ENCODE measurements at regions not wholly inside any gene's neighbourhood (a gene's known extent, or its start where the extent isn't known, plus 50 kb on each side); places are given as distances from the start of the nearest gene placed in this dataset.

DNA sequence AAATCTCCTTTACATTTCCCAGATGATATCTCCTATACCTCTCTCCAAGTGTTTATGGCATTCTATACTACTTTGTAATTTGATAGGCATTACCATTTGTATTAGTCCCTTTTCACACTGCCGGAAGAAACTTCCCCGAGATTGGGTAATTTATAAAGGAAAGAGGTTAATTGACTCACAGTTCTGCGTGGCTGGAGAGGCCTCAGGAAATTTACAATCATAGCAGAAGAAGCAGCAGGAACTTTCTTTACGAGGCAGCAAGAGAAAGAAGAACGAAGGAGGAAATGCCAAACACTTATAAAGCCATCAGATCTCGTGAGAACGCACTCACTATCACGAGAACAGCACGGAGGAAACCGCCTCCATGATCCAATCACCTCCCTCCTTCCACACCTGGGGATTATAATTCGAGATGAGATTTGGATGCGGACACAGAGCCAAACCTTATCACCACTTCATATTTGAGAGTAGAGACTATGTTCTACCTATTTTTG, 1194.6 kb downstream of the SORCS1 start:
- H3K27ac Mint-ChIP-seq = no peak overlapping the region
- peaks cover 2% of the 10 kb centered on the region for H3K9me3 Mint-ChIP-seq
- no peak overlapping the region for H3K4me3 Mint-ChIP-seq
- DNase-seq (ENCODE audit: low spot score) (no peak), ATAC-seq (no peak)
- no peaks in the 10 kb centered on the region for H3K27me3 Mint-ChIP-seq
- H3K36me3 Mint-ChIP-seq = no peaks in the 10 kb centered on the region
- no peaks in the 10 kb centered on the region for H3K4me1 Mint-ChIP-seq (ENCODE audit: low read depth in 2 of 2)

DNA sequence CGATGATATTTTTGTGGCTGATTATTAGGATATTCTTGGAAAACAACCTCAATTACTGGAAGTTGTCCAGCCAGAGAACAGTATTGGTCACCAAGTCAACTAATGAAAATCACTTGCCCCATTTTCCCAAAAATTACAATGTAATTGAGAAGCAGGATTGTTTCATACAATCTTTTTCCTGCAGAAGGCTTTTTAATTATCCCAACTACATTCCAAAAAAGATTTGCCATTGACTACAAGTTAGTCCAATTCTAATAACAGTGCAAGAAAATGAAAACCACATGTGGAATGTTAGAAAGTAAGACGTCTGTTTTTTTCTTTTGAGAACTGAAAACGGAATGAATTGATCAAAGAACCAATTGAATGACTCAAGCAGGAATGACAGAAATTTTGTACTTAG, 1195.8 kb downstream of the SORCS1 start:
- no peaks in the 10 kb centered on the region for H3K27me3 Mint-ChIP-seq
- H3K9me3 Mint-ChIP-seq = peaks cover 7% of the 10 kb centered on the region
- no peaks in the 10 kb centered on the region for H3K36me3 Mint-ChIP-seq
- H3K4me1 Mint-ChIP-seq (ENCODE audit: low read depth in 2 of 2) = no peaks in the 10 kb centered on the region
- no peak overlapping the region for H3K4me3 Mint-ChIP-seq
- no peak overlapping the region for H3K27ac Mint-ChIP-seq
- ATAC-seq = no peak
- DNase-seq (ENCODE audit: low spot score) = no peak

DNA sequence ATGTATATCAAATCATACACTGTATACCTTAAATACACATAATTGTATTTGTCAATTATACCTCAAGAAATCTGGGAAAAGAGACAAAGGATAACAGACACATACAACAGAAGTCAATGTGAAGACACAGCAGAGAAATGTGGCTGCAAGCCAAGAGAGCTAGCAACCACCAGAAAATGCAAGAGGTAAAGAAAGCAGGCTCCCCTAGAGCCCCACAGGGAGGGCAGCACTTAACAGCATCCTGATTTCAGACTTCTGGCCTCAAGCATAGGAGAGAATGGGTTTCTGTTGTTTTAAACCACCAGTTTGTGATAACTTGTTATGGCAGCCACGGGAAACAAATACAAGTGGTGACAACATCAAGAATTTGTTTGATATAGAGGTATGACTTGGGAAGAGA, 1197.2 kb downstream of the SORCS1 start:
- Mint-ChIP-seq H3K27ac (no peak overlapping the region), H3K27me3 (no peaks in the 10 kb centered on the region), H3K4me1 (ENCODE audit: low read depth in 2 of 2) (no peaks in the 10 kb centered on the region), H3K9me3 (peaks cover 10% of the 10 kb centered on the region), H3K36me3 (no peaks in the 10 kb centered on the region), H3K4me3 (no peak overlapping the region)
- DNase-seq (ENCODE audit: low spot score) = no peak
- ATAC-seq = no peak

DNA sequence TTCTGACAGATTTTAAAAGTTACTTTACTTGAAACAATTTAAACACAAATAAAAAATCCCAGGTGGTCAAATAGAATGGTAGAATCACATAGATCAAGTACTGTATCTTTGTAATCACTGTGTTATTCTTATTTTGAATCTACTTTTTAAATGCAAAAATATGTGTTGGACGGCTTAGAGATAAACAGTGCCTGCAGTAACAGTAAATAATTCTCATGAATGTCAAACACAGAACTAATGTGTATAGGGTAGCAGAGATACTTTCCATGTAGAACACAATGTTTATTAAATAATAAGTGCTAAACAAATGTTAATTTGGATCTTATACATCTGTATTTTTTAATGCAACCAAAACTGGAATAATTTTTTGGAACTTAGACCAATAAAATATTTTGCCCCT, 1199.4 kb downstream of the SORCS1 start:
- peaks cover 11% of the 10 kb centered on the region for H3K9me3 Mint-ChIP-seq
- ATAC-seq = no peak
- H3K36me3 Mint-ChIP-seq = no peaks in the 10 kb centered on the region
- H3K4me1 Mint-ChIP-seq (ENCODE audit: low read depth in 2 of 2) = no peaks in the 10 kb centered on the region
- H3K4me3 Mint-ChIP-seq = no peak overlapping the region
- no peak for DNase-seq (ENCODE audit: low spot score)
- H3K27ac Mint-ChIP-seq = no peak overlapping the region
- no peaks in the 10 kb centered on the region for H3K27me3 Mint-ChIP-seq

DNA sequence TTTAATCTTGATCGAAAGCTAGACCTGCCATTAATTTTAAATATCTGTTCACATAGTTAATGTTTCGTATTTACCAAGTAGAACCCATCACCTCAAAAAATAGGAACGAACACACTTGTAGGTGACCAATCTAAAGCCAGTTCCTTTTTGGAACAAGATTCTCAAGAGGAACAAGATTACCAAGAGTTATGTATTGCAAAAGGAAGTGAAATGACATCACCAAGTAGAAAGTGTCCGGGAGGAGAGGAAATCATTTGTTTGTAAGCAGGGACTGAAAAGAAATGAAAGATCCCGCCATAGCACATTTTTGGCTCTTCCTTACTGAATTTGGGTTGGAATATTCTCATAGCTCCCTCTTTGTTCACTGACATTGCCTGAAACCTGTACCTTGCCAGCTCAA, 1200.5 kb downstream of the SORCS1 start:
- H3K4me3 Mint-ChIP-seq = no peak overlapping the region
- H3K4me1 Mint-ChIP-seq (ENCODE audit: low read depth in 2 of 2) = no peaks in the 10 kb centered on the region
- DNase-seq (ENCODE audit: low spot score) (no peak), ATAC-seq (no peak)
- H3K9me3 Mint-ChIP-seq = peaks cover 15% of the 10 kb centered on the region
- H3K27ac Mint-ChIP-seq = no peak overlapping the region
- H3K27me3 Mint-ChIP-seq = no peaks in the 10 kb centered on the region
- no peaks in the 10 kb centered on the region for H3K36me3 Mint-ChIP-seq

DNA sequence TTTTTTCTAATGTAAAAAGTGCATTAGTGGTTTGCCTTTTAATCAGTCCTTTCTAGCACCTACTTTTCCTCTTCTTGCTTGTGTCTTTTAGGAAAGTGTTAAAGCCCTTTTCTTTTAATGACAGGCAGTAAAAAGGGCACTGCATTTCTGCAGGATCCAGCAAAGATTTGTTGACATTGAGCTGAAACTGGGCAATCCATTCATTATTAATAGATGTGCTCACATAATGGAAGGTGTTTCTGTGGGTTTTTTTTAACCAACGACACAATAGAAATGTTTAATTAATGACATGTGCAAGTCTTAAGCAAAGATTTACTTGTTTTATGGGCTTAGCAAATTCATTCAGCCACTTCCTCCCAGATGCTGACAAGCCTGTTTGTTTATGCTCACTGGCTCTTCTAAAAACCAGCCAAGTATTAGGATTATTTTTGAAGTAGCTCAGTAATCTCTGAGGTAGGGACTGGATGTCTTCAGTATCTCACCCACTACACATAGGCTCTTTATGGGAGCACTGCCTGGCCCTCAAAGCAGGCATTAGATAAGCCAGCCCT, 1201.1 kb downstream of the SORCS1 start:
- Mint-ChIP-seq H3K27ac (no peak overlapping the region), H3K27me3 (no peaks in the 10 kb centered on the region), H3K9me3 (peaks cover 15% of the 10 kb centered on the region), H3K36me3 (no peaks in the 10 kb centered on the region), H3K4me1 (ENCODE audit: low read depth in 2 of 2) (no peaks in the 10 kb centered on the region), H3K4me3 (no peak overlapping the region)
- no peak for ATAC-seq
- no peak for DNase-seq (ENCODE audit: low spot score)

DNA sequence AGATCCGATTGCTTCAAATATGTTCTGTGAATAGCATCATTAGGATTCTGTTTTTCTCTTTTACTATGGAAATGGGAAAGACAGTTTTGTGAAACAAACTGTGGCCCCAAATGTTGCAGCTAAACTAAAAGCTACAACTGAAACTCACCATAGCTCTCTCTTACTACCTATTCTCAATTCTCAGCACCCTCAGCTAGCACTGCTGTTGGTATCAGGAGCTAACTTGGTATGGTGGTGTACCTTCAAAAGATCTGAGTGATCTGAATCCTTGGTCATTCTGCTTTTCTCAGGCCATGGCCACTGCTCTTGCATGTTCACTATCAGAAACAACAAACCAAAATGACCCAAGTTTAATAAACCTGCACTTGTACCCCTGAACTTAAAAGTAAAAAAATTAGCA, 1208.0 kb downstream of the SORCS1 start:
- Mint-ChIP-seq H3K9me3 (peaks cover 12% of the 10 kb centered on the region), H3K27me3 (no peaks in the 10 kb centered on the region), H3K36me3 (no peaks in the 10 kb centered on the region), H3K4me3 (no peak overlapping the region), H3K27ac (no peak overlapping the region), H3K4me1 (ENCODE audit: low read depth in 2 of 2) (no peaks in the 10 kb centered on the region)
- ATAC-seq (no peak), DNase-seq (ENCODE audit: low spot score) (no peak)

DNA sequence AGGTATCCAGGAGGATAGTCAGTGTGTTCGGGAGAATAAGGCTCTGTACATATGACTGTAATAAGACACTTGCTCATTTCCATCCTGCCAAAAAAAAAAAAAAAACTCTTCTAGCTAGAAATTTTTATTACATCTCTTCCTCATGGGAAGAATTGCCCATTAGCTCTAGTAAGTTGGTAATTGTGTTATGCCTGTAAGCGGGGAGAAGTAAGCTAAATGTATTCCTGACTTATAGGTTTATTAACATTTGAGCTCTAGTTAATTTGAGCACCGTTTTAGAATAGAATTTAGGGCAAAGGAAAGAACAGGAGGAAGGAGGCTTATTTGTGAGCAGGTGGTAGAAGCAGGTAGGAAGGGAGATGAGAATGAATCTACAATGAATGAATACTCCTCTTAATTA, 1210.6 kb downstream of the SORCS1 start:
- no peak for ATAC-seq
- no peak overlapping the region for H3K27ac Mint-ChIP-seq
- peaks cover 9% of the 10 kb centered on the region for H3K9me3 Mint-ChIP-seq
- H3K36me3 Mint-ChIP-seq = no peaks in the 10 kb centered on the region
- H3K4me1 Mint-ChIP-seq (ENCODE audit: low read depth in 2 of 2) = no peaks in the 10 kb centered on the region
- no peak for DNase-seq (ENCODE audit: low spot score)
- no peak overlapping the region for H3K4me3 Mint-ChIP-seq
- no peaks in the 10 kb centered on the region for H3K27me3 Mint-ChIP-seq

DNA sequence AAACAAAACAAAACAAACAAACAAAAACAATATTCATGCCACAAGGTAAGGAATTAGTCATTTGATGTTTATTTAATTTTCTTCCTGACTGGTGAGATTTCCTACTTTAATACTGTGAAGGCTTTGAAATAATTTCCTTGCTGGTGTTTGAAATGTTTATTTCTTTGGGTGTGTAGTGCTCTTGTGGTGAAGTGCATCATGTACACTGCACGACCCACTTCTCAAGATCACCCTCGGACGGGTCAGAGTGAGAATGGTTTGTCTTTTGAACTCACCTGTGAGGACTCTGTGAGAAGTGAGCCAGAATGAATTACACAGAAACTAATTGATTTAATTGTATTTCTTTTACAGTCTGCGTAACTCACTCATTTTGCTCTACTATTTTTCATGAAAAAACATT, 1211.5 kb downstream of the SORCS1 start:
- H3K36me3 Mint-ChIP-seq = no peaks in the 10 kb centered on the region
- H3K27me3 Mint-ChIP-seq = no peaks in the 10 kb centered on the region
- ATAC-seq = no peak
- no peaks in the 10 kb centered on the region for H3K4me1 Mint-ChIP-seq (ENCODE audit: low read depth in 2 of 2)
- H3K27ac Mint-ChIP-seq = no peak overlapping the region
- no peak overlapping the region for H3K4me3 Mint-ChIP-seq
- H3K9me3 Mint-ChIP-seq = peaks cover 9% of the 10 kb centered on the region
- DNase-seq (ENCODE audit: low spot score) = no peak

DNA sequence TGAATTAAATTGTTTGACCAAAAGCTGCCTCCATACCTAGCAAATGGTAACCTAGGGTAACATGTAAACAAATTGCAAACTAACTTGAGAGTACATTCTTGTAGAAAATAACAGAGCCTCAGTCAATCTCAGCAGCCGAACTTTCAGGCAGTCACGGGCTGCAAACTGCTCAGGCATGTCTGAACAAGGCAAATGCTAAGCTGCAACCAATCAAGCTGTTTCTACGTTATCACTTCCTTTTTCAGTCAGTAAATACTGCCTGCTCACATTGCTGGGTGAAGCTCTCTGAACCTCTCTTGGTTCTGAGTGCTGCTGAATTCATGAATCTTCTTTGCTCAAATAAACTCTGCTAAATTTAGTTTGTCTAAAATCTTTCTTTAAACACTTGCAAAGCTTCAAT, 1212.4 kb downstream of the SORCS1 start:
- ATAC-seq (no peak), DNase-seq (ENCODE audit: low spot score) (no peak)
- H3K4me3 Mint-ChIP-seq = no peak overlapping the region
- no peaks in the 10 kb centered on the region for H3K36me3 Mint-ChIP-seq
- H3K4me1 Mint-ChIP-seq (ENCODE audit: low read depth in 2 of 2) = no peaks in the 10 kb centered on the region
- peaks cover 9% of the 10 kb centered on the region for H3K9me3 Mint-ChIP-seq
- no peak overlapping the region for H3K27ac Mint-ChIP-seq
- H3K27me3 Mint-ChIP-seq = no peaks in the 10 kb centered on the region

DNA sequence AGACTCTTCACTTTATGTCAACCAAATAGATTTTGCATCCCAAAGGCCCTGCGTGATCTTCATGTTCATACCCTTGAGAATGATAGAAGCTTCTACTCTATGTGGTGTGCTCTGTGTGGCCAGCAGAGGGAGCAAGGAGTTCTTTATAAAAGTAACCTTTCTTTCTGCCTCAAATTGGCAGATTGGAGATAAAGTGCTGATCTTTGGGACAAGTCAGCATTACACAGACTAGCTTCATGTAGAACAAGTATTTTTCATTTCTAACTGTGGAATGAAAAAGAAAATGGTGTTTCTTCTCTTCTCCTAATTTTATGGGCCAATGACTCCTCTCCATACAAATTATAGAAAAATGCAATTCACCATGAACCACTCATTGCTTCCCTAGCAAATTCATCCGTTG, 1214.1 kb downstream of the SORCS1 start:
- Mint-ChIP-seq H3K27me3 (no peaks in the 10 kb centered on the region), H3K36me3 (no peaks in the 10 kb centered on the region), H3K4me1 (ENCODE audit: low read depth in 2 of 2) (no peaks in the 10 kb centered on the region), H3K9me3 (peaks cover 4% of the 10 kb centered on the region), H3K4me3 (no peak overlapping the region), H3K27ac (no peak overlapping the region)
- DNase-seq (ENCODE audit: low spot score) (no peak), ATAC-seq (no peak)

DNA sequence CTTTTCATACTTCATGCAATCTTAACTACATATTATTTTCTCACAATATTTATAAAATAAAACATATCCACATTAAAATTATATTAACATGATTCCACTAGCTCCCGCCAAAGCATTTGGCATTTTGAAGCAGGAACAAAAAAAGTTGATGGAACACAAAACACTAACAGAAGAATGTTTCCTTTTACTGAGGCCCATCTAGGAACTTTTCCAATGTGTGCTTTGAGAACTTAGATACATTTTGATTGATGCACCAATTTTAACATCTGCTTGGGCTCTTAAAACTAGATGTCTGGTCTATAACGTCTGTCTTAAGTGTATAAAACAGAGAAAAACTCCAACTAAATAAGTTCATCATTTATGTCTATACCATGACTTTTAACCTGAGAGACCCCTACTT, 1214.8 kb downstream of the SORCS1 start:
- no peaks in the 10 kb centered on the region for H3K36me3 Mint-ChIP-seq
- no peak for DNase-seq (ENCODE audit: low spot score)
- no peak for ATAC-seq
- H3K27me3 Mint-ChIP-seq = no peaks in the 10 kb centered on the region
- H3K9me3 Mint-ChIP-seq = peaks cover 4% of the 10 kb centered on the region
- no peak overlapping the region for H3K4me3 Mint-ChIP-seq
- no peak overlapping the region for H3K27ac Mint-ChIP-seq
- no peaks in the 10 kb centered on the region for H3K4me1 Mint-ChIP-seq (ENCODE audit: low read depth in 2 of 2)

DNA sequence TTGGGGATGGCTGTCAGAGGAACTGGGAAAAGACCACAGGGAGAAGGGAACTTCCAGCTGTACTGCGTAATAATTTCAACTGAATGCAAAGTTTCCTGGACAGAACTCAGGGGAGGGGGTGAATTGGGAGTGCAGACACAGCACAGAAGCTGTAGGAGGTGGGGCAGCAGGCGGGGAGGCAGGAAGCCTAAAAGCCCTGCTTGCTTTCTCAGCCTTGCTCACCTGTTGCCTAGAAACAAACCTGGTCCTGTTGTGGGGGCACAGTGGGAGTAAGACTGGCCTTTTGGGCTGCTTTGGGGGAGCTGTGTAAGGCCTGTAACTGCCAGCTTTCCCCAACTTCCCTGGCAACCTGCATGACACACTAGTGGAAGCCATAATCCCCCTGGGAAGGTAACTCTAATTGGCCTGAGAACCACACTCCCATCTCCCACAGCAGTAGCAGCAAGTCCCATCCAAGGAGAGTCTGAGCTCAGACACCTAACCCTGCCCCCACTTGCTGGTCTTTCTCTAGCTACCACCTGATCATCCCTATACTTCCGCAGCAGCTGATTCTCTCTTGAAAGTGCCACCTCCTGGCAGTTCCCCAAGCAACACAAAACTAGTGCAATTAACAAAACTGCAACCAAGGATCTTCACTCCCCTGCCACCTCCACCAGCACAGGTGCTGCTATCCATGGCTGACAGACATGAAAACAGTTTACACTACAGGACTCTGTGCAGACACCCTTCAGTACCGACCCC, 1239.3 kb downstream of the SORCS1 start:
- H3K4me3 Mint-ChIP-seq = no peak overlapping the region
- no peak for ATAC-seq
- no peak for DNase-seq (ENCODE audit: low spot score)
- H3K36me3 Mint-ChIP-seq = peaks cover 6% of the 10 kb centered on the region
- no peaks in the 10 kb centered on the region for H3K4me1 Mint-ChIP-seq (ENCODE audit: low read depth in 2 of 2)
- no peak overlapping the region for H3K27ac Mint-ChIP-seq
- no peaks in the 10 kb centered on the region for H3K27me3 Mint-ChIP-seq
- H3K9me3 Mint-ChIP-seq = peaks cover 29% of the 10 kb centered on the region

DNA sequence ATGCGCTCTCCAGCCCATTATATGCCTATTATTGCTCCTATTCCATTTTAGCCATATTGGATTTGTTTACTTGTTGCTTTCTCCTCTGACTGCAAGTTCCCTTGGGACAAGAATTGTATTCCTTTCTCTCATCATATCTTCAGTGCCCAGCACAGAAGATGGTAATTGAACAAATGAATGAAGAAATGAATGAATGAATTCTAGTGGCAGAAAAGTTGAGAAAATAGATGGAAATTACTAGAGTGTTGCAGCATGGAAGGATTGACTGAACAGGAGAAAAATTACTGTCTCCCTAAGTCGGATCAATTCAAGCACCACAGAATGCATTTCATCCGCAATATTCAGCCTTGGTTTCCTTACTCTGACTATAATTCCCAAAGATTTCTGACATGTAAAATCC, 1243.2 kb downstream of the SORCS1 start:
- no peak overlapping the region for H3K27ac Mint-ChIP-seq
- ATAC-seq (no peak), DNase-seq (ENCODE audit: low spot score) (no peak)
- H3K4me1 Mint-ChIP-seq (ENCODE audit: low read depth in 2 of 2) = no peaks in the 10 kb centered on the region
- peaks cover 30% of the 10 kb centered on the region for H3K9me3 Mint-ChIP-seq
- no peak overlapping the region for H3K4me3 Mint-ChIP-seq
- H3K36me3 Mint-ChIP-seq = peaks cover 6% of the 10 kb centered on the region
- H3K27me3 Mint-ChIP-seq = no peaks in the 10 kb centered on the region

DNA sequence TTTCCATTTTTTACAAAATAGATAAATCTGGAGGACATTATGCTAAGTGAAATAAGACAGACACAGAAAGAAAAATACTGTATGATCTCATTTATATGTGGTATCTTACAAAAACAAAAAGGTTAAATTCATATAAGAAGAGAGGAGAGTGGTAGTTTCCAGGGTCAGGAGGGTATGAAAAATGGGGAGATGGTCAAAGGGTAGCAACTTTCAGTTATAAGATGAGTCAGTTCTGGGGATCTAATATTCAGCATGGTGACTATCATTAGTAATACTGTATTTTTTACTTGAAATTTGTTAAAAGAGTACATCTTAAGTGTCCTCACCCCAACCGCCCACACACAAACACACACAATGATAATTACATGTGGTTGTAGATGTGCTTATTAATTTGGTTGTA, 1250.1 kb downstream of the SORCS1 start:
- Mint-ChIP-seq H3K27ac (no peak overlapping the region), H3K4me1 (ENCODE audit: low read depth in 2 of 2) (no peaks in the 10 kb centered on the region), H3K4me3 (no peak overlapping the region), H3K36me3 (no peaks in the 10 kb centered on the region), H3K9me3 (peaks cover 15% of the 10 kb centered on the region), H3K27me3 (no peaks in the 10 kb centered on the region)
- DNase-seq (ENCODE audit: low spot score) = no peak
- ATAC-seq = no peak

All from natural killer cell treated with Interleukin-12 subunit alpha and Interleukin-12 subunit beta and Interleukin-15 and Interleukin-18, amount 100 ng/mL, for 72 hours (primary cell).